ENCODE measurements at regions not wholly inside any gene's neighbourhood (a gene's known extent, or its start where the extent isn't known, plus 50 kb on each side); places are given as distances from the start of the nearest gene placed in this dataset.

GRCh38 chr3:3519266-3519665, 280.0 kb upstream of the LRRN1 start:
- TF ChIP-seq POLR2A (IDR thresholded peaks at IDR 0.05) (no peak), CTCF (IDR thresholded peaks at IDR 0.05) (no peak), POLR2AphosphoS5 (IDR thresholded peaks at IDR 0.05) (no peak)

Data from transverse colon (tissue), 4 donors.